Right lobe of liver (tissue), 4 donors: ENCODE measurements at regions not wholly inside any gene's neighbourhood (a gene's known extent, or its start where the extent isn't known, plus 50 kb on each side); places are given as distances from the start of the nearest gene placed in this dataset.
"Not testable (repeated sequence)": the region's sequence is repeated elsewhere in the genome, so short reads cannot be mapped to it uniquely, and the experiment has no call there.

Experiments used
- POLR2A ChIP-seq: fragments of 450-650 bp; IDR thresholded peaks from one replicate; pipeline ENCODE4 v1.6.1; 2017; ENCODE audit warnings: antibody characterized with exemption, mild to moderate bottlenecking
- TF ChIP-seq, protein P1 (sequence below), 4 donors: fragments of 200-600 bp in 3 of 4; fragments of 450-650 bp in 1 of 4; IDR thresholded peaks; one replicate each; pipeline versions ENCODE4 v1.5.1 to v1.8.0; 2016 to 2022; ENCODE audit warnings: antibody characterized with exemption in 4 of 4, mild to moderate bottlenecking in 2 of 4
- donor health status: DM: no; HTN: no; CAD: no.
- donor health status: DM: no; HTN: no; CAD: no.
- donor health status: DM: no; HTN: yes; CAD: no.

DNA sequence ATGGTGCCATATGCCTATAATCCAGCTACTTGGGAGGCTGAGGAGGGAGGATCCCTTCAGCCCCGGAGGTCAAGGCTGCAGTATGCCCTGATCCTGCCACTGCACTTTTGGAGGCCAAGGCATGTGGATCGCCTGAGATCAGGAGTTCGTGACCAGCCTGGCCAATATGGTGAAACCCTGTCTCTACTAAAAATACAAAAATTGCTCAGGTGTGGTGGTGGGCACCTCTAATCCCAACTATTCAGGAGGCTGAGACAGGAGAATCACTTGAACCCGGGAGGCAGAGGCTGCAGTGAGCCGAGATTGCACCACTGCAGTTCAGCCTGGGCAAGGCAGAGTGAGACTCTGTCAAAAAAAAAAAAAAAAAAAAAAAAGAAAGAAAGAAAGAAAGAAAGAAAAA is 390.5 kb downstream of the CNTNAP3B start:
- TF ChIP-seq, protein P1, sequence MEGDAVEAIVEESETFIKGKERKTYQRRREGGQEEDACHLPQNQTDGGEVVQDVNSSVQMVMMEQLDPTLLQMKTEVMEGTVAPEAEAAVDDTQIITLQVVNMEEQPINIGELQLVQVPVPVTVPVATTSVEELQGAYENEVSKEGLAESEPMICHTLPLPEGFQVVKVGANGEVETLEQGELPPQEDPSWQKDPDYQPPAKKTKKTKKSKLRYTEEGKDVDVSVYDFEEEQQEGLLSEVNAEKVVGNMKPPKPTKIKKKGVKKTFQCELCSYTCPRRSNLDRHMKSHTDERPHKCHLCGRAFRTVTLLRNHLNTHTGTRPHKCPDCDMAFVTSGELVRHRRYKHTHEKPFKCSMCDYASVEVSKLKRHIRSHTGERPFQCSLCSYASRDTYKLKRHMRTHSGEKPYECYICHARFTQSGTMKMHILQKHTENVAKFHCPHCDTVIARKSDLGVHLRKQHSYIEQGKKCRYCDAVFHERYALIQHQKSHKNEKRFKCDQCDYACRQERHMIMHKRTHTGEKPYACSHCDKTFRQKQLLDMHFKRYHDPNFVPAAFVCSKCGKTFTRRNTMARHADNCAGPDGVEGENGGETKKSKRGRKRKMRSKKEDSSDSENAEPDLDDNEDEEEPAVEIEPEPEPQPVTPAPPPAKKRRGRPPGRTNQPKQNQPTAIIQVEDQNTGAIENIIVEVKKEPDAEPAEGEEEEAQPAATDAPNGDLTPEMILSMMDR (IDR thresholded peaks at IDR 0.05) = not testable (repeated sequence)
- TF ChIP-seq POLR2A = not testable (repeated sequence)
